ENCODE measurements at regions not wholly inside any gene's neighbourhood (a gene's known extent, or its start where the extent isn't known, plus 50 kb on each side); places are given as distances from the start of the nearest gene placed in this dataset.

DNA sequence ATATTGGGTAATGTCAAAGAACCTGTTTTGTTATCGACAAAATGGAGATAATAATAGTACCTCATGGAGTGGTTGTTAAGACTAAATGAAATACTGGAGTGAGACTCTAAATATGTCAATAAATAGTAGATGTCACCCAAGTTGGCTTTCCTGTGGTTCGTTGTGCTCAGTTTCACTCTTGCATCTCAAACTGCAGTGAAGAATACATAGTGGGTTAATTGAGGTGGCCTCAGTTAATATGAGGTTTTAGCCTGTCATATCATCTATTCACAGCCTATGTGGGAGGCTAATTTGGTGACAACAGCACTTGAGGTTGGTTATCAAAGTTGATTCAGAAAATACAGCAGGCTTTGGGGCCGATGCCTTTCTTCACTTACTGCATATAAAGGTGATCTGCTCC, 485.5 kb upstream of the SUCLG2 start:
- no peak overlapping the region for H2AFZ ChIP-seq (ENCODE audit: low read length)

DNA sequence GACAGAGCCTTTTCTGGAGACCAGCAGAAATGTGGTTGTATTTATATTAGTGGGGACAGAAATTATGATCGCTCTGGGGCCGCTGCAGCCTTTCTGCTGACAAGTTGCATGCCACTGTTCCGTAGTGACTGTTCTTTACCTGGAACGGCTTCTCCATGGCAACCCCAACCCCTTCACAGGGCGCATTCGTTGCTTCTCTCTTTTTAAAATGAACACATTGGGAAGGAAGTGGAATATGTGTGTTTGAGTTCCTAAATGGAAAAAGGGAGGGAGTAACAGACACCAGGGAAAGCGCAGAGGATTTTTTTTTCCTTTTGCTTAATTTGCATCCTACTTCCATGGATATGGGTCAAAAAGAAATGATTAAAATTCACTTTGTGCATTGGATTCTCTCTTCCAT, 482.0 kb upstream of the SUCLG2 start:
- H3K36me3 ChIP-seq (ENCODE audit: insufficient read depth, low read length): no peaks in the 10 kb centered on the region
- H3K9ac ChIP-seq (ENCODE audit: low read length): no peak overlapping the region
- TF ChIP-seq EZH2 (IDR thresholded peaks at IDR 0.05; ENCODE audit: borderline replicate concordance, low read length): no peak
- no peak for TF ChIP-seq CTCF (IDR thresholded peaks at IDR 0.05; ENCODE audit: low read length)
- H3K79me2 ChIP-seq (ENCODE audit: insufficient read depth, low read length): no peaks in the 10 kb centered on the region
- no peaks in the 10 kb centered on the region for H3K9me3 ChIP-seq (ENCODE audit: low read length)
- H3K4me2 ChIP-seq (ENCODE audit: low read length): no peak overlapping the region
- H4K20me1 ChIP-seq (ENCODE audit: insufficient read depth, low read length): no peaks in the 10 kb centered on the region
- no peak overlapping the region for H3K27ac ChIP-seq (ENCODE audit: low read depth, low read length, poor library complexity, severe bottlenecking)
- no peaks in the 10 kb centered on the region for H3K9me2 ChIP-seq (ENCODE audit: low read depth, low read length)
- no peak overlapping the region for H3K4me3 ChIP-seq (ENCODE audit: low read depth, low read length, poor library complexity, severe bottlenecking)
- H3K4me1 ChIP-seq (ENCODE audit: insufficient read depth, low read length, severe bottlenecking): no peaks in the 10 kb centered on the region
- no peak overlapping the region for H2AFZ ChIP-seq (ENCODE audit: low read length)
- H3F3A ChIP-seq (ENCODE audit: insufficient read depth, low read length): no peaks in the 10 kb centered on the region
- no peaks in the 10 kb centered on the region for H3K27me3 ChIP-seq (ENCODE audit: insufficient read depth, low read length)

More for the DNA sequence above, 485.5 kb upstream of the SUCLG2 start:
- no peaks in the 10 kb centered on the region for H3K9me3 ChIP-seq (ENCODE audit: low read length)
- H3K9me2 ChIP-seq (ENCODE audit: low read depth, low read length): no peaks in the 10 kb centered on the region
- H3F3A ChIP-seq (ENCODE audit: insufficient read depth, low read length): no peaks in the 10 kb centered on the region
- no peak overlapping the region for H3K4me2 ChIP-seq (ENCODE audit: low read length)
- no peak for TF ChIP-seq CTCF (IDR thresholded peaks at IDR 0.05; ENCODE audit: low read length)
- TF ChIP-seq EZH2 (IDR thresholded peaks at IDR 0.05; ENCODE audit: borderline replicate concordance, low read length): no peak
- H3K27ac ChIP-seq (ENCODE audit: low read depth, low read length, poor library complexity, severe bottlenecking): no peak overlapping the region
- H3K4me1 ChIP-seq (ENCODE audit: insufficient read depth, low read length, severe bottlenecking): no peaks in the 10 kb centered on the region
- no peak overlapping the region for H3K4me3 ChIP-seq (ENCODE audit: low read depth, low read length, poor library complexity, severe bottlenecking)
- no peak overlapping the region for H3K9ac ChIP-seq (ENCODE audit: low read length)
- H3K36me3 ChIP-seq (ENCODE audit: insufficient read depth, low read length): no peaks in the 10 kb centered on the region
- H3K27me3 ChIP-seq (ENCODE audit: insufficient read depth, low read length): no peaks in the 10 kb centered on the region
- H4K20me1 ChIP-seq (ENCODE audit: insufficient read depth, low read length): no peaks in the 10 kb centered on the region
- H3K79me2 ChIP-seq (ENCODE audit: insufficient read depth, low read length): no peaks in the 10 kb centered on the region

DNA sequence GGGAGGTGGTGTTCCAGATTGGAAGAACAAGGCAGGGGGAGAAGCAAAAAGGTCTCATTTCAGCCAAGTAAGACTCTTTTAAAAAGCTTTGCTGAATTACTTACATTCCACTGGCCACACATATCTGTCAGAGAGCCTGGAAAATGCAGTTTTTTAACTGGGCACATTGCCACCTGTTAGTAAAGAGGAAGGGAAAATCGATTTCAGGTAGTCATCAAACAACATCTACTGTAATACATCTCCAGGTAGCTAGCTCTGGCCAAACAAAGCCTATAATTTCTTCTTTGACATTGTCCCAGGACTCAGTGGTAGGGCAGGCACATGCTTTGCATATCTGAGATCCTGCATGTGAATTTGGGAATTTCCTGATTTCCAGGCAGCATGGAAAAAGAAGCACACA, 480.7 kb upstream of the SUCLG2 start:
- no peaks in the 10 kb centered on the region for H3K9me3 ChIP-seq (ENCODE audit: low read length)
- no peaks in the 10 kb centered on the region for H4K20me1 ChIP-seq (ENCODE audit: insufficient read depth, low read length)
- no peaks in the 10 kb centered on the region for H3K79me2 ChIP-seq (ENCODE audit: insufficient read depth, low read length)
- H2AFZ ChIP-seq (ENCODE audit: low read length): no peak overlapping the region
- no peak for TF ChIP-seq CTCF (IDR thresholded peaks at IDR 0.05; ENCODE audit: low read length)
- no peak for TF ChIP-seq EZH2 (IDR thresholded peaks at IDR 0.05; ENCODE audit: borderline replicate concordance, low read length)
- no peak overlapping the region for H3K9ac ChIP-seq (ENCODE audit: low read length)
- no peaks in the 10 kb centered on the region for H3K27me3 ChIP-seq (ENCODE audit: insufficient read depth, low read length)
- H3F3A ChIP-seq (ENCODE audit: insufficient read depth, low read length): no peaks in the 10 kb centered on the region
- no peak overlapping the region for H3K4me3 ChIP-seq (ENCODE audit: low read depth, low read length, poor library complexity, severe bottlenecking)
- no peaks in the 10 kb centered on the region for H3K9me2 ChIP-seq (ENCODE audit: low read depth, low read length)
- no peaks in the 10 kb centered on the region for H3K4me1 ChIP-seq (ENCODE audit: insufficient read depth, low read length, severe bottlenecking)
- H3K36me3 ChIP-seq (ENCODE audit: insufficient read depth, low read length): no peaks in the 10 kb centered on the region
- H3K4me2 ChIP-seq (ENCODE audit: low read length): no peak overlapping the region
- no peak overlapping the region for H3K27ac ChIP-seq (ENCODE audit: low read depth, low read length, poor library complexity, severe bottlenecking)

All from OCI-LY1 (cell line).